Stomach smooth muscle (tissue), 2 donors: ENCODE measurements at regions not wholly inside any gene's neighbourhood (a gene's known extent, or its start where the extent isn't known, plus 50 kb on each side); places are given as distances from the start of the nearest gene placed in this dataset.

Experiments used
- H3K27ac ChIP-seq: one replicate; pipeline ENCODE4 v1.7.0; 2013; ENCODE audit warnings: mild to moderate bottlenecking, low read length, inconsistent platforms
- H3K27me3 ChIP-seq, 2 donors: one replicate each; pipeline ENCODE4 v1.7.0; 2013; ENCODE audit warnings: low read length in 2 of 2; ENCODE audit not compliant: insufficient read depth in 2 of 2, control insufficient read depth in 1 of 2
- H3K36me3 ChIP-seq, 2 donors: one replicate each; pipeline ENCODE4 v1.7.0; 2013; ENCODE audit warnings: low read length in 2 of 2; ENCODE audit not compliant: control insufficient read depth in 2 of 2, insufficient read depth in 2 of 2
- H3K4me1 ChIP-seq: one replicate; pipeline ENCODE4 v1.7.0; 2013; ENCODE audit warnings: low read length; ENCODE audit not compliant: control insufficient read depth, insufficient read depth
- H3K4me3 ChIP-seq, 2 donors: one replicate each; pipeline ENCODE4 v1.7.0; 2013; ENCODE audit warnings: low read length in 2 of 2
- H3K9ac ChIP-seq, 2 donors: one replicate each; pipeline ENCODE4 v1.7.0; 2013; ENCODE audit warnings: low read length in 2 of 2, mild to moderate bottlenecking in 1 of 2
- H3K9me3 ChIP-seq, 2 donors: one replicate each; pipeline ENCODE4 v1.7.0; 2013; ENCODE audit warnings: low read length in 2 of 2; ENCODE audit not compliant: control insufficient read depth in 2 of 2
- donor health status: healthy.
- donor health status: Pancreatic carcinoma.

DNA sequence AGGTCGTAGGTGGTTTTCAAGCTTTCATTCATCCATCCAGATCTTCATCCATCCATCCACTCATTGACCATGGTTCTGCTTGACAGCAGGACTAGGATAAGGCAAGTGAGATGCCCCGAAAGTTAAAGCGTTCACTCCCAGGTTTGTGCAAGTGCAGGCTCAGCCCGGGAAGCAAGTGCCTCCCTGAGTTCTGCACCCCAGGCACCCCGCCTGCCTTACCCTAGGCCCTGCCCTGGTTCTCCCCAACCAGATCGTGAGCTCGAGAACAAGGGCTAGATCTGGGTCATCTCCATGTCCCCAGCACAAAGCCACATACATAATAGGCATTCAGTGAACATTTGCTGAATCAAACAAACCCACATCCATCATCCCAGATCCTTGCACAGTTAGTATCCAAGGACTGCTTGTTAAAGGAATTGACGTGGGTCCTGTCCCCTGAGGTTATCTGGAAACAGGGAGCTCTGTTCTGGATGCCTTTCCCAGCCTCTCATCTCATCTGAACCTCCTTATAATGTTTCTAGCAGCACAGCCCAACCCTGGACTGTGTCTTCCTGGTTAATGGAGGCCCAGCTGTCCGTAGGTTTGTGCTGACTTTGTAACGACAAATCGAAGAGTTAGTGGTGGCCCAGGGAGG is 116.1 kb upstream of the GPC1 start:
- H3K9ac ChIP-seq, result no peak overlapping the region
- peaks cover 0 to 4% of the 10 kb centered on the region in 2 donors for H3K27me3 ChIP-seq
- H3K9me3 ChIP-seq, result no peaks in the 10 kb centered on the region
- no peaks in the 10 kb centered on the region for H3K4me1 ChIP-seq
- H3K27ac ChIP-seq, result no peak overlapping the region
- no peak overlapping the region for H3K4me3 ChIP-seq
- no peaks in the 10 kb centered on the region for H3K36me3 ChIP-seq

DNA sequence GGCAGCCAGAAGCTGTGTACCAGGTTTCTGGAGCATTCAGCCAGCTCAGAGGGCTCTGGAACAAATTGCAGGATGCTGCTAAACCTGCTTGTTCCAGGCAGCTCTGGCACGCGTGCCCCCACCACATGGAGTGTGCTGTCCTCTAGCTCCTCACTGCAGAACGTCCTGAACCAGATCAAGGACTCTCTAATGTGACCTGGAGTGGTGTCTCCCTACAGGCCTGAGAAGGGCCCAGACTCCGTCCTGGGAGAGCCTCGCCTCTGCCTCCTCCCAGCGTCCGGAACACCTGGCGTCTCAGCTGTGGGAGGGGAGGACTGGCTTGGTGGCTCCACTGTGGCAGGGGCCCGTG is 115.6 kb upstream of the GPC1 start:
- Histone ChIP-seq H3K4me3 (no peak overlapping the region), H3K36me3 (no peaks in the 10 kb centered on the region), H3K4me1 (no peaks in the 10 kb centered on the region), H3K27ac (no peak overlapping the region), H3K27me3 (peaks cover 3 to 7% of the 10 kb centered on the region in 2 donors), H3K9me3 (no peaks in the 10 kb centered on the region), H3K9ac (no peak overlapping the region)

DNA sequence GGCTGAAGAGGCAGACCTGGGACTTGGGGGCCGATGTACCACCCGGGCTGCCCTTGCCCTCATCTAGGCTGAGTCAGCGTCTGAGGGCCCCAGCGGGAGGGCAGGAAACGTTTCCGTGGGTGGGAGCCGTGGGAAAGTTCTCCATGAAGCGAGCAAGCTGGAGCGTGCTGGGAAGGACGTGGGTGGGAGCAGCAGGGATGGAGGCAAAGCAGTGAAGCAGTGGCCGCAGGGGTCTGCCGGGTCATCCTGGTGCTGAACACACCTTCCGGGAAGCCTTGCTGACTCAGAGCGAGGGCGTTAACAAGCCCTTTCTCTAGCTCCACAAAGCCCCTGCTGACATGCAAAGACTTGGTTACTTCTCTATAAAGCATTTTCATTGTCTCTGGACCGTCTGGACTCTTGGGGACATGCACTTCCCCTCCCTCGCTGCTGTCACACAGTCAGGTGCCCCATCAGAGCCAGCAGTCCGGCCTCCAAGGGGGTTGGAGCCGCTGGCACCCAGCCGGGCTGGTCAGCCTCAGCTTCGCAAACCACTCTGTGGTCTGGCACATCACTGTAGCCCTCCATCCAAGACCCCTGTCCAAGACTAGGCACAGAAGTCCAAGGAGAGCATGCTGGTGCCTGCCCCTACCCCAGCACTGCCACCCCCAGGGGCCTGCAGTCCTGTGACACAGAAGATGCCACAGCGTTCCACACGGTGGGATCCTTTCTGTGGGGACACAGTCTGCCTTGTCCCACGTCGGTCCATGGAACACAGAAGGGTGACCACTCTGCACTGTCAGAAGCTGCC is 115.1 kb upstream of the GPC1 start:
- Histone ChIP-seq H3K4me1 (peaks cover 2% of the 10 kb centered on the region), H3K4me3 (no peak overlapping the region), H3K36me3 (no peaks in the 10 kb centered on the region), H3K9me3 (no peaks in the 10 kb centered on the region), H3K9ac (no peak overlapping the region), H3K27me3 (peaks cover 3 to 11% of the 10 kb centered on the region in 2 donors), H3K27ac (no peak overlapping the region)

DNA sequence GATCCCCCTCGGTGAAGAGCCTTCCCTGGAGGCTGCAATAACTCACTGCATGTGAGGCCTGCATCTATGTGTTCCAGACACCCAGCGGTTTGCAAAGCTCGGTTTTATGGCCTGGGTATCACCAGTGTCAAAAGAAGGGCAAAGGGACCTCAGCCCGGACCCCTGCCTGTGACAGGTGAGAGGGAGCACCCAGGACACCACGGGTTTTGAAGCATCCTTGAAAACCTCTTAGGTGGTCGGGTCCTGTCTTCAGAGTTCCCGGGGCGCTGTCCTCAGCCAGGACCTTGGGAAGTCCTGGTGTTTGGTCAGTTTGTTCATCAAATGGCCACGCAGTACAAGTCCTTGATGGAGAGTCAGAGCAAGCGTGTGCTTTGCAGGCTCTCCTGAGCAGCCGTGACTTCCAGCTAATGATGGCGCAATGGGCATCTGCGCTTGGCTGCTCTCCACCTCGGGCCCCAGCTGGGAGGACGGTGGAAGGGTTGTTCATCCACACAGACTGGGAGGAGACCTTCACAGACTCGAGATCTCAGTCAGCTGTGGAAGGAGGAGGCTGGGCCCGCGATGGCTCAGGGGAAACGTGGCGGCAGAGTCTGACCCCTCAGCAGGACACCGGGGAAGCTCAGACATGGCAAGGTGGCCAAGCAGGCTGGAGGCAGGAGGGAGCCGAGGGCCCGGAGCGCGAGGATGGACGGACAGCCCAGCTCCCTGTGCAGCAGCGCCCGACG is 113.1 kb upstream of the GPC1 start:
- Histone ChIP-seq H3K27me3 (peaks cover 5 to 11% of the 10 kb centered on the region in 2 donors), H3K9me3 (no peaks in the 10 kb centered on the region), H3K9ac (no peak overlapping the region), H3K27ac (no peak overlapping the region), H3K4me3 (no peak overlapping the region), H3K36me3 (no peaks in the 10 kb centered on the region), H3K4me1 (peaks cover 6% of the 10 kb centered on the region)

DNA sequence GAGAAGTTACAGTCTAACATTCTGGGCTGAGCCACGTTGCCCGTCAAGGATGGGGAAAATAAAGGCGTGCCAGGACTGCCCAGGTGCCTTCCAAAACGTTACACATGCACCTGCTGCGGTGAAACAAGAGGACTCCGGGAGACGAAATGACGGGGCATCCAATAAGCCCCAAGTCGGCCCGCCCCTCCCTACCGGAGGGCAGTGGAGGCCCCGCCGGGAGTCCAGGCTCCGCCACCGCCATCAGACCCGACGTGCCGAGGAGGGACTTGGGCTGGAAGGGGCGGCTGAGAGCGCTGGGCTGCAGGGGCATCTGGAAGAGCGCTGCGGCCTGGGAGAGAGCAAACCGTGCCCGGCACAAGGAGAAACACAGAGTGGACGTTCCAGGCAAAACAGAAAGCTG is 112.5 kb upstream of the GPC1 start:
- H3K9me3 ChIP-seq, result no peaks in the 10 kb centered on the region
- no peak overlapping the region for H3K9ac ChIP-seq
- peaks cover 5 to 11% of the 10 kb centered on the region in 2 donors for H3K27me3 ChIP-seq
- H3K4me3 ChIP-seq, result no peak overlapping the region
- H3K4me1 ChIP-seq, result peaks cover 6% of the 10 kb centered on the region
- H3K27ac ChIP-seq, result no peak overlapping the region
- no peaks in the 10 kb centered on the region for H3K36me3 ChIP-seq

DNA sequence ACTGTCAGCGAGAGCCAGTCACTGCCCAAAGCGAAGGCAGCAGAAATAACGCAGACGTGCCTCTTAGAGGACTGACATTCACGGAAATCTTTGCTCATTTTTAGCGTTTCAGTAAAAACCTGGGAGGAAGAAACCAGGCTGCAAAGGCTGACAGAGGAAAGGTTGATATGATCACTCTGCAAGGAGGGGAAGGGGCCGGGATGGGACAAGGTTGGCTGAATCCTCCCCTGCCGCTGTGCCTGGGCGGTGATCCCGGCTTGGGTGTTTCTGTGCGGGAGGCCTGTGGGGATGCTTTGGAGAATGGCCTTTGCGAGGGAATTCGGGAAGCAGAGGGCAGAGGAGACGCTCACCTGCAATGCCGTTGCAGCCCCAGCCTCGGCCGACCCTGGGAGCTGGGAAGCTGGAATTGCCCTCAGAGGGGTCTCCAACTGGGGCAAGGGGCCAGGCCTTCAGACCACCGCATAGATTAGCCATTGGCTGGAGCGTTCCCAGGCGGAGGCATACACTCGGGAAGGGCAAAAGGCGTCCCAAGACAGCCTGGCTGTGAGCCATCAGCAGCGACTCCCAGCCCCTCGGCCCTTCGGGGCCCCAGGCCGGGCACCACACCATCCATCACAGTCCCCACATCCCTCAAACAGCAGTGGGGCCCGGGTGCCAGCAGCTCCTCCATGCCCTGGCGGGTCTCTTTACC is 111.7 kb upstream of the GPC1 start:
- no peak overlapping the region for H3K4me3 ChIP-seq
- no peaks in the 10 kb centered on the region for H3K36me3 ChIP-seq
- H3K9ac ChIP-seq, result no peak overlapping the region
- H3K27ac ChIP-seq, result no peak overlapping the region
- H3K27me3 ChIP-seq, result peaks cover 5 to 11% of the 10 kb centered on the region in 2 donors
- H3K9me3 ChIP-seq, result no peaks in the 10 kb centered on the region
- H3K4me1 ChIP-seq, result peaks cover 6% of the 10 kb centered on the region

DNA sequence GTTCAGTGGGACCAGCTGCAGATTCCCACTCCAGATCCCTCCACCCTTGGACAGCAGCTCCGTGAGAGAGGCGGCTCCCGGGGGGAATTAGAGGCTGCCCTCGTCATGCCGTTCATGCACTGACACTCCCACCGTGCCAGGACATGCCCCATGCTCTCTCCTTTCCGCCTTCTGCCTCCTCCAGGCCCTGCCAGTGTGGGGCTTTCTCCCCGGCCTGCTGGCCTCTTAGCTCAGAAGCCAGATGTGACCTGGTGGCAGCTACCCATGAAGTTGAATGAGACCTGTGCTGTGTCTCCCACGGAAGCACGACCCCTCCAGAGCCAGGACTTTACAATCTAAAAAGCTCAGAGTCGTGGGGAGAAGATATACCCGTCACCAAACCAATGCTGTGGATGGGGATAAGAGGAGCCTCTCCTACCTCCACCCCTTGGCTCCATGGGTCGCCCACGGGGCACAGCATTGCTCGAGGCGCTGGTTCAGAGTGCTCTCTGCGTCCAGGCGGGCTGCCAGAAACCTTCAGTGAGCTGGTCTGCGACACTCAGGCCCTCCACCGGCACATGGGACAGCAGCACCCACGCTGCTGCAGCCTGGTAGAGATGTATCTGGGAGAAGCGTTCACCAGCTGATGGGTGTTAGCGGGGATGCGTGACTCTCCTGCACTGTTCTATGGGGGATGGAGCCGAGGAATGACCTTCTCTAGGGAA is 111.0 kb upstream of the GPC1 start:
- Histone ChIP-seq H3K9me3 (no peaks in the 10 kb centered on the region), H3K27ac (no peak overlapping the region), H3K36me3 (no peaks in the 10 kb centered on the region), H3K9ac (no peak overlapping the region), H3K4me3 (no peak overlapping the region), H3K27me3 (peaks cover 5 to 11% of the 10 kb centered on the region in 2 donors), H3K4me1 (peaks cover 6% of the 10 kb centered on the region)

DNA sequence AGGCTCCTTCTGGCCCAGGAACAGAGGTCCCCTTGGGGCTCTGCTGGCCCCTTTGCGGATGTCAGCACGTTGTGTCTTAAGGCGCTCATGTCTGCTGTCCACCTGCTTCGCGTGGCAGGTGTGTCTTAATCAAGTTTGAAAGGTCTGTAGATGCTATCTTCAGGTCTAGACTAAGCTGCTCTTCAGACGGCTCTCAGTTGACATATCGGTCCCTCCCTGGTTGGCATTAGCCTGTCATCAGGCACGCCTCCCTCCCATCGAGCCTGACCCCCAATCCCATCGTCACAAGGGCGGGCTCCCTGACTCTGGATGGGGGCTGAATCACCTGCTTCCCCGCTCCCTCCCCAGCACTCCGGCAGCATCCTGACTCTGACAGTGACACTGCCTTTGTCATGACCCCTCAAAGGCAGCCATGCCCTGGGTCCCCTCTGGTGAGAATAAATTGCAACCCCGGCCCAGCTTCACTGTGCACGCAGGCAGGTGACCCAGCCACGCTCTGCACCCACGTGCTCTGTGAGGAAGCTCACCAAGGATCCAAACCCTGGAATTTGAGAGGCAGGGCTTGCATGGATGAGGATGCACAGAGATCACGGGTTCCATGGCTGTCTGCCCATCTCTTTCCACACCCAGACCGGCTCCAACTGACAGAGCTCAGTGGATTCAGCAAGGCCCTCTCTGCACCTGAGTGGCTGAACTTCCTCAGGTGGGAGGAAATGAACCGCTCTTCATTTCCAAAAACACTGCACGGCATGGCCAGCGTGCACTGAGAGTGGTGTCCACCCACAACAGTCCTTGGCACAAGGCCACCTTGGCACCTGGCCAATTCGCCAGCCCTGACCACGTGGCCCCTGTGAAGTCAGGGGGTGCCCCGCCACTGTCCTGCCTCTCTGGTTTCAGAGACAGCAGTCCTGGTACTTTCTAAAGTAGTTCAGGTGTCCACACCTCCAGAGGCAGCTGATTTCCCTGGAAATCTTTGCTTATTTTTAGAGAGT is 110.2 kb upstream of the GPC1 start:
- peaks cover 5 to 11% of the 10 kb centered on the region in 2 donors for H3K27me3 ChIP-seq
- H3K9ac ChIP-seq, result no peak overlapping the region
- no peak overlapping the region for H3K4me3 ChIP-seq
- H3K27ac ChIP-seq, result no peak overlapping the region
- H3K9me3 ChIP-seq, result no peaks in the 10 kb centered on the region
- peaks cover 6% of the 10 kb centered on the region for H3K4me1 ChIP-seq
- no peaks in the 10 kb centered on the region for H3K36me3 ChIP-seq

DNA sequence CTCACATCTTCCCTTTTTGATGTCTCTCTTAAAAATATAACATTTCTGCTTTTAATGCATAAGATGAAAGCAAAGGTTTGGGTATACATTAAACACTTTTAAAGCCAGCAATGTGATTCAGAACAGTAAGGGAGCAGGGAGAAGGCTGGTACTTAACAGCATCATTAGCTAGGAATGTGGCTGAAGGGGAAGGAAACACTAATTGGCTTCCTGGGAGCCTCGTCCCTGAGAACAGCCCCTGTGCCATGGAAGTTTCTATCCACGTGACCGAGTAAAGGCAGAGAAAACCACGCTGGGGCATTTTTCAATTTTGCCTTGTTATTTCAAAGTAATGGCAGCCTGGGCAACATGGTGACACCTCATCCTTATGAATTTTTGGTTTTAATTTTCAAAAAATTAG is 109.2 kb upstream of the GPC1 start:
- H3K27ac ChIP-seq, result no peak overlapping the region
- H3K4me1 ChIP-seq, result peaks cover 6% of the 10 kb centered on the region
- H3K4me3 ChIP-seq, result no peak overlapping the region
- no peak overlapping the region for H3K9ac ChIP-seq
- H3K27me3 ChIP-seq, result peaks cover 5 to 11% of the 10 kb centered on the region in 2 donors
- no peaks in the 10 kb centered on the region for H3K36me3 ChIP-seq
- H3K9me3 ChIP-seq, result peaks cover 0 to 2% of the 10 kb centered on the region in 2 donors
